SK-N-SH (cell line): ENCODE measurements at regions not wholly inside any gene's neighbourhood (a gene's known extent, or its start where the extent isn't known, plus 50 kb on each side); places are given as distances from the start of the nearest gene placed in this dataset.
"Not testable (repeated sequence)": the region's sequence is repeated elsewhere in the genome, so short reads cannot be mapped to it uniquely, and the experiment has no call there.

Source experiments
- CTCF ChIA-PET: fragments of 300-600, 350-600 bp; formaldehyde crosslinking; extraction: SDS; loops from one replicate; lab custom pipeline; 2021; lab: Yijun Ruan, JAX
- POLR2A ChIA-PET: fragments of 350-600 bp; sonication (Branson Sonifier 250); formaldehyde crosslinking; extraction: SDS; loops from one replicate; lab custom pipeline; 2020; ENCODE audit warnings: antibody characterized with exemption, inconsistent platforms; lab: Yijun Ruan, JAX
- DNase-seq: peaks from one replicate; pipeline ENCODE4 v3.0.0; 2012
- H2AFZ ChIP-seq: fragments of 200-600 bp; sonication (generic); 2 replicates; pipeline ENCODE4 v1.8.1; 2016; ENCODE audit warnings: antibody characterized with exemption, mild to moderate bottlenecking, low read depth
- H3F3A ChIP-seq: fragments of 200-600 bp; sonication (generic); replicated peaks from 2 replicates; pipeline ENCODE3; 2016; ENCODE audit warnings: antibody characterized with exemption, mild to moderate bottlenecking; ENCODE audit not compliant: insufficient read depth
- H3K27ac ChIP-seq, 2 experiments: fragments of 200-500 bp in 1 of 2; fragments of 200-600 bp in 1 of 2; sonication (Bioruptor generic) in 1 of 2; sonication (generic), shearing (Covaris generic) in 1 of 2; 2 replicates each; pipeline versions ENCODE4 v1.5.1 to v1.6.1; 2014 to 2016; ENCODE audit warnings: low read depth in 2 of 2, inconsistent platforms in 1 of 2, low read length in 1 of 2, mild to moderate bottlenecking in 1 of 2, mixed read lengths in 1 of 2
- H3K27me3 ChIP-seq: fragments of 200-600 bp; sonication (generic), shearing (Covaris generic); 2 replicates; pipeline ENCODE4 v1.6.1; 2016; ENCODE audit warnings: mixed run types; ENCODE audit not compliant: insufficient read depth
- H3K36me3 ChIP-seq, 2 experiments: fragments of 200-500 bp in 1 of 2; fragments of 200-600 bp in 1 of 2; sonication (Bioruptor generic) in 1 of 2; sonication (generic) in 1 of 2; replicated peaks in 1 of 2; 2 replicates each; pipeline versions ENCODE3 to v1.5.1; 2014 to 2016; ENCODE audit warnings: low read length in 1 of 2, mild to moderate bottlenecking in 1 of 2; ENCODE audit not compliant: insufficient read depth in 2 of 2, control insufficient read depth in 1 of 2
- H3K4me1 ChIP-seq, 2 experiments: fragments of 200-500 bp in 1 of 2; fragments of 200-600 bp in 1 of 2; sonication (Bioruptor generic) in 1 of 2; sonication (generic), shearing (Covaris generic) in 1 of 2; 2 replicates each; pipeline versions ENCODE4 v1.5.1 to v1.6.1; 2014 to 2016; ENCODE audit warnings: low read depth in 1 of 2, low read length in 1 of 2, mixed run types in 1 of 2; ENCODE audit not compliant: insufficient read depth in 2 of 2, control insufficient read depth in 1 of 2
- H3K4me2 ChIP-seq: fragments of 200-600 bp; sonication (generic), shearing (Covaris generic); 2 replicates; pipeline ENCODE4 v1.6.1; 2017; ENCODE audit warnings: mixed run types
- H3K4me3 ChIP-seq, 2 experiments: fragments of 200-500 bp in 1 of 2; fragments of 200-600 bp in 1 of 2; sonication (Bioruptor generic) in 1 of 2; sonication (generic), shearing (Covaris generic) in 1 of 2; 2 replicates each; pipeline versions ENCODE4 v1.5.1 to v1.8.1; 2014 to 2016; ENCODE audit warnings: low read depth in 2 of 2, inconsistent platforms in 1 of 2, low read length in 1 of 2, mild to moderate bottlenecking in 1 of 2, mixed read lengths in 1 of 2, moderate library complexity in 1 of 2
- H3K79me2 ChIP-seq: fragments of 200-600 bp; sonication (generic); 2 replicates; pipeline ENCODE4 v1.8.1; 2017; ENCODE audit warnings: mild to moderate bottlenecking; ENCODE audit not compliant: insufficient read depth
- H3K9ac ChIP-seq: fragments of 200-600 bp; sonication (generic); 2 replicates; pipeline ENCODE4 v1.6.1; 2017; ENCODE audit warnings: mixed run types
- H3K9me2 ChIP-seq: fragments of 200-600 bp; sonication (generic); 2 replicates; pipeline ENCODE4 v1.6.1; 2017; ENCODE audit warnings: mixed run types
- H3K9me3 ChIP-seq: fragments of 200-600 bp; sonication (generic); 2 replicates; pipeline ENCODE4 v1.6.1; 2017; ENCODE audit warnings: mixed run types, mild to moderate bottlenecking, moderate library complexity
- H4K20me1 ChIP-seq: fragments of 200-600 bp; sonication (generic); 2 replicates; pipeline ENCODE4 v1.6.1; 2017; ENCODE audit warnings: mild to moderate bottlenecking, mixed run types; ENCODE audit not compliant: insufficient read depth
- CHD2 ChIP-seq: fragments of 150-350 bp; IDR thresholded peaks from 2 replicates; pipeline ENCODE4 v1.6.1; 2018; ENCODE audit warnings: low read length; ENCODE audit not compliant: partially characterized antibody
- ELF1 ChIP-seq: IDR thresholded peaks from 2 replicates; pipeline ENCODE4 v1.4.0; 2012
- EP300 ChIP-seq, 2 experiments: IDR thresholded peaks; 2 replicates each; pipeline versions ENCODE4 v1.4.0 to v1.6.1; 2012; ENCODE audit warnings: borderline replicate concordance in 1 of 2, low read depth in 1 of 2, low read length in 1 of 2
- RFX5 ChIP-seq: IDR thresholded peaks from 2 replicates; pipeline ENCODE4 v1.6.1; 2012; ENCODE audit warnings: mild to moderate bottlenecking, improper control_type of control experiment, low read length
- SMC3 ChIP-seq: IDR thresholded peaks from 2 replicates; pipeline ENCODE4 v1.6.1; 2012; ENCODE audit warnings: low read depth, low read length, improper control_type of control experiment
- WGBS: methylation state at CpG from one replicate; pipeline ENCODE4 v1.1.6; 2017; ENCODE audit warnings: low lambda C conversion rate; 5-methylcytosine and 5-hydroxymethylcytosine counted together

DNA sequence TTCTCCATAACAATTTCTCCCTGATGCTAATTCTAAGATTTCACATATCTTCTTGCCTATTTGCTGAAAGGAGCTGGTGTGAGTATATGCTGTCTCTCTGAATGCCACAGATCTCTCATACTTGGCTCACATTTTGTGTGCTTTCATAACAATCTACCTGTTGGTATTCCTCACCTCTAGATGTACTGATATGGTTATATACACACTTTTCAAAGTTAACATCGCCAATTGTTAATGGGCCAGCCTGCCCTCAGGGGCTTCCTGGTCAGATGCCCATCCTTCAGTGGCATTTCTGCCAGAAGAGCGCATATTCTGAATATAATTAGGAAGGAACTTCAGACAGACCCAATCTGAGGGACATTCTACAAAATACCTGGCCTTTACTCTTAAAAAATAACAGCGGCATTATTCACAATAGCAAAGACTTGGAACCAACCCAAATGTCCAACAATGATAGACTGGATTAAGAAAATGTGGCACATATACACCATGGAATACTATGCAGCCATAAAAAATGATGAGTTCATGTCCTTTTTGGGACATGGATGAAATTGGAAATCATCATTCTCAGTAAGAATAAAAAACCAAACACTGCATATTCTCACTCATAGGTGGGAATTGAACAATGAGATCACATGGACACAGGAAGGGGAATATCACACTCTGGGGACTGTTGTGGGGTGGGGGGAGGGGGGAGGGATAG is 123.9 kb upstream of the FAT1 start:
- H3K4me2 ChIP-seq, H3K4me1 ChIP-seq, H3K9me2 ChIP-seq, H3K9me3 ChIP-seq, H4K20me1 ChIP-seq, H3K4me3 ChIP-seq, POLR2A ChIA-PET, H3K9ac ChIP-seq, H3K27me3 ChIP-seq, CTCF ChIA-PET, H2AFZ ChIP-seq, H3K27ac ChIP-seq, DNase-seq, H3K79me2 ChIP-seq, H3K36me3 ChIP-seq: not testable (repeated sequence)
- H3F3A ChIP-seq: peaks cover 19% of the 10 kb centered on the region
- WGBS: 34% methylated on average over 3 of the region's 3 CpGs

DNA sequence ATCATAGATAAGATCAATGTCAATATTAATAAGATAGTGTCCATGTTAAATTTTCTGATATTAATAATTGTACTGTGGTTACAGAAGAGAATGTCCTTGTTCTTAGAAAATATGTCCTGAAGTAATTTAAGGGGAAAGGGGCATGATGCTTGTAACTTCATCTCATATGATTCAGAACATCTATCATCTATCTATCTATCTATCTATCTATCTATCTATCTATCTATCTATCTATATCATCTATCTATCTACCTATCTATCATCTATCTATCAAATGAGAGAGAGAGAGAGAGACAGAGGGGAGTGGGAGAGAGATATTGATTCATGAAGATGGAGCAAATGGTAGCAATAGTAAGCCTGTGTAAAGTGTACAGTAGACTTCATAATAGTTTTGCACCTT is 124.8 kb upstream of the FAT1 start:
- CTCF ChIA-PET: no interaction called here
- no peak for DNase-seq
- Histone ChIP-seq H3K36me3 (no peaks in the 10 kb centered on the region), H4K20me1 (no peaks in the 10 kb centered on the region), H3K4me1 (no peaks in the 10 kb centered on the region; a peak in 1 of 4 replicates), H3K4me3 (no peak overlapping the region), H3K9me2 (no peaks in the 10 kb centered on the region), H3K9ac (no peak overlapping the region), H2AFZ (no peak overlapping the region), H3K9me3 (0 out of 2 replicates have a peak, but pooled peaks cover 5% of the 10 kb centered on the region), H3F3A (peaks cover 19% of the 10 kb centered on the region), H3K27me3 (no peaks in the 10 kb centered on the region), H3K4me2 (no peak overlapping the region), H3K79me2 (no peaks in the 10 kb centered on the region), H3K27ac (no peak overlapping the region)
- POLR2A ChIA-PET: no interaction called here
- TF ChIP-seq ELF1: no peak
- TF ChIP-seq CHD2: no peak
- TF ChIP-seq RFX5: no peak

DNA sequence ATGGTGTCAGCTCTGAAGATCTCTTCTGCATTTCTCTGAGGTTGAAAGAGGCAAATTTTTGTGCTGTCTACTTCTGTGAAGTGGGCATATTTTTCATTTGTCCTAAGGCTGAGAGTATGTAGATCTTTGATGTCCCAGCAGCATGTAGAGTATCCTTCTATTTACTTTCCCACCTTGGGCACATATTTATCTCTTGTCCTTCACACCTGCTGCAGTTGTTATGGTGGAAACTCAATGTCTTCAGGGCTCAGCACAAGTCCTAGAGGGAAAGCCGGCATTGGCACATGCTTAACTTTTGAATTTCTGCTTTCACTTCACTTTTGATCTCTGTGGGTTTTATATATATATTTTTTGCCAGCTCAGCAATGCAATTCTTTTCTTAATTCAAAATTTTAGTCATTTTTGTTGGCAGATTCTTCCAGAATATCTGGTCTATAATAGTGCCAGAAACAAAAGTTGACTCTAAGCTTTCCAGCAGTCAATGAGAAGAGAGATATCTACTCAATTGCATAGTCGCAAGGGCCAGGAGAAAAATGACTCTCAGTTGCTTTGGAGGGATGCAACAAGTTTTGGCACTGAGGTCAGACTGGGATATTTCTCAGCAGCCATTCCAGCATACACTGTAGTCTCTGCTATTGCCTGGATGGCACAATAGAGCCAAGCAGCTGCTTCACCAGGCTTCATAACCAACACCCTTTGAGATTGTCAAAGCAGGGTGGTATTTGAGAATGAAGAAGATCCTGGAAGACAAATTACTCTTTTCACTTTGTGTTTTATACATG is 127.8 kb upstream of the FAT1 start:
- DNase-seq: no peak
- Histone ChIP-seq H3F3A (no peaks in the 10 kb centered on the region), H2AFZ (no peak overlapping the region), H3K9me3 (0 out of 2 replicates have a peak, but pooled peaks cover 5% of the 10 kb centered on the region), H3K9ac (no peak overlapping the region), H4K20me1 (no peaks in the 10 kb centered on the region), H3K4me1 (no peaks in the 10 kb centered on the region), H3K4me3 (no peak overlapping the region), H3K79me2 (no peaks in the 10 kb centered on the region), H3K36me3 (no peaks in the 10 kb centered on the region), H3K4me2 (no peak overlapping the region), H3K9me2 (no peaks in the 10 kb centered on the region), H3K27me3 (no peaks in the 10 kb centered on the region), H3K27ac (no peak overlapping the region)
- ChIA-PET CTCF (no interaction called here), POLR2A (no interaction called here)
- WGBS: 34% methylated on average over 2 of the region's 2 CpGs
- TF ChIP-seq SMC3 (no peak), EP300 (IDR thresholded peaks at IDR 0.05; ENCODE audit: borderline replicate concordance in 1 of 2, low read depth in 1 of 2, low read length in 1 of 2) (no peak)
